Epithelial cell of esophagus (primary cell): ENCODE measurements at regions not wholly inside any gene's neighbourhood (a gene's known extent, or its start where the extent isn't known, plus 50 kb on each side); places are given as distances from the start of the nearest gene placed in this dataset.
A peak's percentile ranks its signal among the peaks of the same experiment; 100 is the strongest.

Source experiments
- DNase-seq: peaks from one replicate; pipeline ENCODE4 v3.0.0; 2010; ENCODE audit warnings: low read depth
- H3K4me3 ChIP-seq: 2 replicates; pipeline ENCODE4 v1.5.1; 2011; ENCODE audit warnings: mild to moderate bottlenecking, low read length, control low read depth
- TF ChIP-seq, protein P1 (sequence below): IDR thresholded peaks from 2 replicates; pipeline ENCODE4 v1.5.1; 2011; ENCODE audit warnings: low read depth, mild to moderate bottlenecking, low read length, control low read depth, inconsistent platforms; ENCODE audit not compliant: insufficient read depth; ENCODE audit errors: missing control alignments

DNA sequence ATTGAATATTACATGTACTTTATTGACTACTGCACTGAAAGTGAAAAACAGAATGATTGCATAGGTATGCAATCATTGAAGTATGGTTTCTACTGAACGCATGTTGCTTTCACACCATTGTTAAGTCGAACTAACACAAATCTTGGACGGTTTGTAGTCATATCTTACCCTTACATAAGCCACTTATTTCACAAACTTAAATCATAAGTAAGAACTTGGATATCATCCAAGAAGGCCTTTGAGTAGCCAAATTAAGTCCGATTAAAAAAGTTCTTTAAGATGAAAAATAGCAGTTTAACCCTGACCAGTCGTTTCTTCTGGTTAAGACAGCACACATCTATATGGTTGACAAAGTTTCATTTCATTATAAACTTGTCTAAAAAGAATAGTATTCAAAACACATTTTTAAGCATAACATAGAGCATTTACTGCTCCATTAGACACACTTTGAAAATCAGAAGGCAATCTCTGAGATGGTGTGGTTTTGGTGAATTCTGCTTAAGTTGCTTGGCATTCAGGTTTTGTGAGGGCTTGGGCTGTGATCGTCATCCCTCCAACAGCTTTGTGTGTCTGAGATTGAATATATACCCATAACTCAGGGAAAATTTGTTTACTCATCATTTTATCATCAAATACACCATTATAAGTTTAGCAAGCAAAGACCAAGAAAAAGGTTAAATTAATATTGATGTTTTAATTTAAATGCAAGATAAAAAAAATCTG lies 92.2 kb downstream of the NFKBIZ start:
- peak; percentile 52 for DNase-seq
- no peak overlapping the region for H3K4me3 ChIP-seq
- TF ChIP-seq, protein P1, sequence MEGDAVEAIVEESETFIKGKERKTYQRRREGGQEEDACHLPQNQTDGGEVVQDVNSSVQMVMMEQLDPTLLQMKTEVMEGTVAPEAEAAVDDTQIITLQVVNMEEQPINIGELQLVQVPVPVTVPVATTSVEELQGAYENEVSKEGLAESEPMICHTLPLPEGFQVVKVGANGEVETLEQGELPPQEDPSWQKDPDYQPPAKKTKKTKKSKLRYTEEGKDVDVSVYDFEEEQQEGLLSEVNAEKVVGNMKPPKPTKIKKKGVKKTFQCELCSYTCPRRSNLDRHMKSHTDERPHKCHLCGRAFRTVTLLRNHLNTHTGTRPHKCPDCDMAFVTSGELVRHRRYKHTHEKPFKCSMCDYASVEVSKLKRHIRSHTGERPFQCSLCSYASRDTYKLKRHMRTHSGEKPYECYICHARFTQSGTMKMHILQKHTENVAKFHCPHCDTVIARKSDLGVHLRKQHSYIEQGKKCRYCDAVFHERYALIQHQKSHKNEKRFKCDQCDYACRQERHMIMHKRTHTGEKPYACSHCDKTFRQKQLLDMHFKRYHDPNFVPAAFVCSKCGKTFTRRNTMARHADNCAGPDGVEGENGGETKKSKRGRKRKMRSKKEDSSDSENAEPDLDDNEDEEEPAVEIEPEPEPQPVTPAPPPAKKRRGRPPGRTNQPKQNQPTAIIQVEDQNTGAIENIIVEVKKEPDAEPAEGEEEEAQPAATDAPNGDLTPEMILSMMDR, result no peak

DNA sequence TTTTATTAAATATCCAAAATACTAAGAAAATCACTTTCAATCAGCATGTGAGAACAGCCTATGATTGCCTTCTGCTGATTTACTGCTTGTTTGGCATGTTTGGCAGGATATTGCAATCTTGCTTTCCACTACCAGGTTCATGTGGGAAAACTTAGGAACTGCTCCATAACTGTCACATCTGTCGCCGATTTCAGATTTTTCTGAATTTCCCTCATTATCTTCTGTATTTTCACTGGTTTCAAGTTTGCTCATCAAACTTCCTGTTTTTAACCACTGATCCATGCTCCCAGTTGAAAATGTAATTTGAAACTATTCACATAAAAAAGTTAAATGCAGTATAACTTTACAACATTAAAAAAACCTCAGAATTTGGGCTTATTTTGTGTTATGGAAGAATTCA lies 93.0 kb downstream of the NFKBIZ start:
- no peak overlapping the region for H3K4me3 ChIP-seq
- no peak for DNase-seq
- TF ChIP-seq, protein P1, result no peak

DNA sequence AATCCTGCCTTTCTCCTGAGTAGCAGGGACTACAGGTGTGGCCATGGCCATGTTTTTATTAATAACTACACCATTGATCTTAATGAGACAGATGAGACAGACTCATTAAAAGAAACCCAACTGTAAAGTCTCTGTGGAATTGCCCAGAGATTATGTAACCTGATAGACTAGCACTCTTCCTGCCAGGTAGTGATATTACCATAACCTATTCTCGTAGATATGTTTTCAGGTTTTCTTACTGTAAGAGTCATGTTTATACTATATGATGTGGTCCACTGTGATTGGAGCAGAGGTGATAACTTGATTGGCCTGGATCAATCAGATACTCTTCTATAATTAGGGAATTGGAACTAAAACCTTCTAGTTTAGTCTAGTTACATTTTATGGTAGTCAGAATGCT lies 93.7 kb downstream of the NFKBIZ start:
- peak; percentile 38 for DNase-seq
- no peak overlapping the region for H3K4me3 ChIP-seq
- TF ChIP-seq, protein P1, result no peak

GRCh38 chr3:101944308-101944707 lies 95.0 kb downstream of the NFKBIZ start:
- TF ChIP-seq, protein P1, result no peak
- no peak overlapping the region for H3K4me3 ChIP-seq
- DNase-seq, result peak; percentile 55

- TF ChIP-seq, protein P1, result no peak
- H3K4me3 ChIP-seq, result no peak overlapping the region
- DNase-seq, result no peak
These were observed 96.7 kb downstream of the NFKBIZ start for GRCh38 chr3:101945980-101946379.

DNA sequence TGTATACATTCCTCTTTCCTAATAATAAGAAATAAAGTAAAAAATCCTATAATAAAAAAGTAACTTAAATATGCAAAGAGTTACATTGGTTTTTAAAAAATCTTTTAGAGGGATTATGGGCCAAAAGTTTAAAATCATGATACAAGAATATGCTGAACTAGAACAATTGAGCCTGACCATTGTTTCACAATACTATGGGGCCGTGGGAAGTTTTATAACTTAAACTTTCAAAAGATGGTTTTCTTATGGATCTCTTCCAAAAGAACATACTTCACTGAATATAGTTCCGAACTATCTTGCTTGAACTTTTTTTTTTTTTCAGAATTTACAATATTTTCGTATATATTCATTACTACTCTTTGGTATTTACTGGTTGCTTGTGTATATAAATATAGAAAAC lies 97.6 kb downstream of the NFKBIZ start:
- TF ChIP-seq, protein P1, result no peak
- H3K4me3 ChIP-seq, result no peak overlapping the region
- no peak for DNase-seq

GRCh38 chr3:101950510-101950909 lies 101.2 kb downstream of the NFKBIZ start:
- no peak overlapping the region for H3K4me3 ChIP-seq
- DNase-seq, result peak; percentile 81
- TF ChIP-seq, protein P1, result no peak
